ENCODE measurements at regions not wholly inside any gene's neighbourhood (a gene's known extent, or its start where the extent isn't known, plus 50 kb on each side); places are given as distances from the start of the nearest gene placed in this dataset.

DNA sequence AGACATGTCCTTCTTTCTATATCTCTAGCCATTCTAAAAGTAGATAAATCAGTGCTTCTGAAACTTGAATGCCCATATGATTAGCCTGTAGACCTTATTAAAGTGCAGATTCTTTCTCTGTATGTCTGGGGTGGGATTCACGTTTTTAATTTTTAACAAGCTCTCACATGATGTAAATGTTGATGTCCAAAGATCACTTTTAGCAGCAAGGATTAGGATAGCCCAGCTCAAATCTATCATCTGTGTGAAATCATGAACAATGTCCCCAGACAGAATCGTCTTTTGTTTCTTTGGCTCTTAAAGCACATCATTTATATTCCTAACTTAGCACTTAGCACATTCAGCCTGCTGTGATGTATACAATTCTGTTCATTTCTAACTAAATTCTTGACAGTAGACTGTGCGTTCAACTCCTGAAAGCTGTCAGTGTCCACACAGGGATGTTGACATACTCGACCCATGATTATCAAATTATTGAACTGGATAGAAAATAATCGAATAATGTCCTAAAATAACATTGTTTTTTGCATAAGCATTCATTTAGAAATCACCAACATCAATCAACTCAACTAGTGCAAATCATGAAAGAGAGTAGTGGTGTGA is 102.1 kb upstream of the MLIP start:
- H3K27me3 ChIP-seq (ENCODE audit: insufficient read depth, low read length, poor library complexity, severe bottlenecking) = no peaks in the 10 kb centered on the region
- H3K4me2 ChIP-seq (ENCODE audit: low read depth, low read length, poor library complexity, severe bottlenecking) = no peak overlapping the region
- no peaks in the 10 kb centered on the region for H3K9me2 ChIP-seq (replicated peaks; ENCODE audit: low read depth, low read length)
- H4K20me1 ChIP-seq (ENCODE audit: insufficient read depth, low read length, poor library complexity, severe bottlenecking) = no peaks in the 10 kb centered on the region
- H3K4me1 ChIP-seq (ENCODE audit: insufficient read depth, low read length, poor library complexity, severe bottlenecking) = no peaks in the 10 kb centered on the region
- no peaks in the 10 kb centered on the region for H3K9me3 ChIP-seq (ENCODE audit: insufficient read depth, low read depth, low read length)
- TF ChIP-seq CTCF (conservative IDR thresholded peaks at IDR 0.05; ENCODE audit: low read length) (no peak), EZH2phosphoT487 (IDR thresholded peaks at IDR 0.05; ENCODE audit: borderline replicate concordance) (no peak)
- H3K4me3 ChIP-seq (ENCODE audit: low read length, poor library complexity, severe bottlenecking) = no peak overlapping the region
- H2AFZ ChIP-seq (ENCODE audit: low read length) = no peak overlapping the region
- H3K9ac ChIP-seq (ENCODE audit: low read depth, low read length, poor library complexity, severe bottlenecking) = no peak overlapping the region
- no peaks in the 10 kb centered on the region for H3K36me3 ChIP-seq (ENCODE audit: insufficient read depth, low read length)
- H3F3A ChIP-seq (ENCODE audit: low read depth) = no peaks in the 10 kb centered on the region
- no peaks in the 10 kb centered on the region for H3K79me2 ChIP-seq (ENCODE audit: insufficient read depth, low read length)

DNA sequence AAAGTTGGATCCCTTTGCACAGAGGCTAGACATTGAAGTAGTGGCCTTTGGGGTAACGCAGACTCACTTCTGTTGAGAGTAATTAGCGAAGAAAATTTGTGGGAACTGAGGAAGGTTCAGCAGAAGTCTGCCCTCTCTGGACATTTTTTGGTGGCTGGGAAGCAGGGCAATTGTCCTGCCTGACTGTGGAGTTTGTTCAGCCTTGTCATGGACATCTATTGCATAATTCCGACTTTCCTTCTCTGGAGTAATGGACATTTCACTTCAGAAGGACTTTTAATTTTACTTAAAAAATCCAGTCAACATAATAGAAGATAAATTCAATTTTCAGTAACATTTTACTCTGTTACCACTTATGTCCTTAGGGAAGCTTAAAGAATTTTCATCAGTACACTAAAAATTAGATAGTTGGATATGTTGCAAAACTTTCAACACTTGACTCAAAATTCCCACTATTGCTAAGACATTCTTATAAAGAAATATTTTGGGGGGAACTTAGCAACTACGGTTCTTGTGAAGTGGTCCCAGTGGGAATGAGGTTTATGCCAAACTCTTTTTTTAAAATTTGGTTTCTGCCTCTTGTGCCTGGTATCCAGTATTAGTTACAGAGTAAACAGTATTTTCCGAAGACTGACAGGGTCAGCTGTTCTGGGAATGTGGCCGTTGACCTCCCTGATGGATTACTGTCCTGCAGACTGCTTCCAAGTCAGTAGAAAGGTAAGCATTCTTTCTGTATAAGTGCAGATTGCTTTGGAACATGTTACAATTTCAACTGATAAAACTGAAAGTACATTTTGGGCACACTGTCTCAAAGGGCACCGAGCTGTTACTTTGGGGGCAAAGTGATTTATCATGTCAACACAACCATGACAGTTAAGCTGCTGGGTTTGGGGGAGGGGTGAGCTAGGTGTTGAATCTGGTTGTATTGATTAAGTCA is 100.6 kb upstream of the MLIP start:
- Histone ChIP-seq H4K20me1 (ENCODE audit: insufficient read depth, low read length, poor library complexity, severe bottlenecking) (no peaks in the 10 kb centered on the region), H3K9me3 (ENCODE audit: insufficient read depth, low read depth, low read length) (no peaks in the 10 kb centered on the region), H3K4me2 (ENCODE audit: low read depth, low read length, poor library complexity, severe bottlenecking) (peak overlapping the region; percentile 11), H3K27me3 (ENCODE audit: insufficient read depth, low read length, poor library complexity, severe bottlenecking) (no peaks in the 10 kb centered on the region), H3K36me3 (ENCODE audit: insufficient read depth, low read length) (no peaks in the 10 kb centered on the region), H3K4me3 (ENCODE audit: low read length, poor library complexity, severe bottlenecking) (no peak overlapping the region), H3K9ac (ENCODE audit: low read depth, low read length, poor library complexity, severe bottlenecking) (no peak overlapping the region), H3K9me2 (replicated peaks; ENCODE audit: low read depth, low read length) (no peaks in the 10 kb centered on the region), H2AFZ (ENCODE audit: low read length) (peak overlapping the region; percentile 78), H3K79me2 (ENCODE audit: insufficient read depth, low read length) (no peaks in the 10 kb centered on the region), H3K4me1 (ENCODE audit: insufficient read depth, low read length, poor library complexity, severe bottlenecking) (no peaks in the 10 kb centered on the region), H3F3A (ENCODE audit: low read depth) (no peaks in the 10 kb centered on the region)
- TF ChIP-seq EZH2phosphoT487 (IDR thresholded peaks at IDR 0.05; ENCODE audit: borderline replicate concordance) (no peak), CTCF (conservative IDR thresholded peaks at IDR 0.05; ENCODE audit: low read length) (no peak)

DNA sequence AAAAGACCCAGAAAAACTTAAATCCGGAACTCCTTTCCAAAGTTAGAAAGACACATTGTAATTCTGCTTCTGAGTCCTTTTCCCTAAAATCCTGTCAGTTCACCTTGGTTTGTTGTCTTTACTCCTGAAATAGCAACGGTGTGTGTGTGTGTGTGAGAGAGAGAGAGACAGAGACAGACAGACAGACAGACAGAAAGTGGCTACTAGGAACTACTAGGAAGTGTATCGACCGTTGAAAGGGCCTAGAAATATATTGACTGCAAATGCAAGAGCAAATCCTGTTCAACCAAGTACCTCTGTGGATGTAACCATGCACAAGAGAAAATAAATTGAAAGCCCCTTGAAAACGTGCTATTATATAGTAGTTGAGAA is 100.0 kb upstream of the MLIP start:
- H3K4me1 ChIP-seq (ENCODE audit: insufficient read depth, low read length, poor library complexity, severe bottlenecking) = no peaks in the 10 kb centered on the region
- no peak for TF ChIP-seq CTCF (conservative IDR thresholded peaks at IDR 0.05; ENCODE audit: low read length)
- no peak for TF ChIP-seq EZH2phosphoT487 (IDR thresholded peaks at IDR 0.05; ENCODE audit: borderline replicate concordance)
- H3K4me3 ChIP-seq (ENCODE audit: low read length, poor library complexity, severe bottlenecking) = no peak overlapping the region
- H3K9me2 ChIP-seq (replicated peaks; ENCODE audit: low read depth, low read length) = no peaks in the 10 kb centered on the region
- no peaks in the 10 kb centered on the region for H3K9me3 ChIP-seq (ENCODE audit: insufficient read depth, low read depth, low read length)
- no peak overlapping the region for H3K9ac ChIP-seq (ENCODE audit: low read depth, low read length, poor library complexity, severe bottlenecking)
- H3K4me2 ChIP-seq (ENCODE audit: low read depth, low read length, poor library complexity, severe bottlenecking) = peak overlapping the region; percentile 11
- no peaks in the 10 kb centered on the region for H4K20me1 ChIP-seq (ENCODE audit: insufficient read depth, low read length, poor library complexity, severe bottlenecking)
- H3F3A ChIP-seq (ENCODE audit: low read depth) = no peaks in the 10 kb centered on the region
- H3K36me3 ChIP-seq (ENCODE audit: insufficient read depth, low read length) = no peaks in the 10 kb centered on the region
- H3K27me3 ChIP-seq (ENCODE audit: insufficient read depth, low read length, poor library complexity, severe bottlenecking) = no peaks in the 10 kb centered on the region
- peak overlapping the region; percentile 78 for H2AFZ ChIP-seq (ENCODE audit: low read length)
- no peaks in the 10 kb centered on the region for H3K79me2 ChIP-seq (ENCODE audit: insufficient read depth, low read length)

Measured in Loucy (cell line).